OCI-LY3 (cell line): ENCODE measurements at regions not wholly inside any gene's neighbourhood (a gene's known extent, or its start where the extent isn't known, plus 50 kb on each side); places are given as distances from the start of the nearest gene placed in this dataset.
A peak's percentile ranks its signal among the peaks of the same experiment; 100 is the strongest.

ENCODE experiments used
- H2AFZ ChIP-seq: fragments of 200-600, 300-600 bp; shearing (Covaris generic); 2 replicates; pipeline ENCODE4 v1.6.0; 2014; ENCODE audit warnings: antibody characterized with exemption, low read depth, low read length
- H3K27ac ChIP-seq: fragments of 200-600, 300-600 bp; sonication (generic); 2 replicates; pipeline ENCODE4 v1.5.1; 2014; ENCODE audit warnings: mild to moderate bottlenecking, low read length, moderate library complexity, mixed read lengths
- H3K27me3 ChIP-seq: fragments of 200-600, 300-600 bp; sonication (generic); 2 replicates; pipeline ENCODE4 v1.6.1; 2014; ENCODE audit warnings: low read depth, low read length, mixed read lengths
- H3K36me3 ChIP-seq: fragments of 200-600, 300-600 bp; sonication (generic); replicated peaks from 2 replicates; pipeline ENCODE3; 2014; ENCODE audit warnings: low read depth, low read length, mixed read lengths
- H3K4me1 ChIP-seq: fragments of 300-600, 200-600 bp; sonication (generic); 2 replicates; pipeline ENCODE4 v1.6.1; 2014; ENCODE audit warnings: low read length, mixed read lengths
- H3K4me2 ChIP-seq: fragments of 200-600, 300-600 bp; sonication (generic); 2 replicates; pipeline ENCODE4 v1.6.1; 2014; ENCODE audit warnings: low read length, mixed read lengths
- H3K4me3 ChIP-seq: fragments of 300-600, 200-600 bp; sonication (generic); 2 replicates; pipeline ENCODE4 v1.5.1; 2014; ENCODE audit warnings: antibody characterized with exemption, mild to moderate bottlenecking, low read length, moderate library complexity
- H3K79me2 ChIP-seq: fragments of 300-600, 200-600 bp; shearing (Covaris generic); 2 replicates; pipeline ENCODE4 v1.6.1; 2014; ENCODE audit warnings: mild to moderate bottlenecking, low read length, mixed read lengths
- H3K9ac ChIP-seq: fragments of 300-600, 200-600 bp; shearing (Covaris generic); 2 replicates; pipeline ENCODE4 v1.6.0; 2014; ENCODE audit warnings: mild to moderate bottlenecking, low read length, moderate library complexity
- H3K9me3 ChIP-seq: fragments of 200-600, 300-600 bp; shearing (Covaris generic); 2 replicates; pipeline ENCODE4 v1.6.1; 2014; ENCODE audit warnings: low read length, mixed read lengths; ENCODE audit not compliant: insufficient read depth
- H4K20me1 ChIP-seq: fragments of 200-600, 300-600 bp; sonication (generic); 2 replicates; pipeline ENCODE4 v1.6.1; 2016; ENCODE audit warnings: low read length, mixed read lengths; ENCODE audit not compliant: insufficient read depth
- EZH2phosphoT487 ChIP-seq: fragments of 200-600 bp; shearing (Covaris generic); IDR thresholded peaks from 2 replicates; pipeline ENCODE4 v1.6.1; 2018; ENCODE audit warnings: antibody characterized with exemption, mixed run types, low read depth
- TF ChIP-seq, protein P1 (sequence below): fragments of 200-600, 300-600 bp; sonication (generic); IDR thresholded peaks from 2 replicates; pipeline ENCODE4 v1.5.1; 2014; ENCODE audit warnings: antibody characterized with exemption, low read length, low read depth

GRCh38 chr9:80085668-80086067, 513.9 kb downstream of the TLE4 start:
- Histone ChIP-seq H3K9ac (no peak overlapping the region), H3K4me1 (peaks cover 20% of the 10 kb centered on the region), H3K27ac (no peak overlapping the region)

GRCh38 chr9:80082213-80082612, 510.4 kb downstream of the TLE4 start:
- no peaks in the 10 kb centered on the region for H4K20me1 ChIP-seq

More at GRCh38 chr9:80085668-80086067, 513.9 kb downstream of the TLE4 start:
- H3K4me3 ChIP-seq, result no peak overlapping the region
- H3K79me2 ChIP-seq, result no peaks in the 10 kb centered on the region
- no peaks in the 10 kb centered on the region for H3K36me3 ChIP-seq
- no peak overlapping the region for H2AFZ ChIP-seq
- no peaks in the 10 kb centered on the region for H4K20me1 ChIP-seq
- no peak overlapping the region for H3K4me2 ChIP-seq
- H3K27me3 ChIP-seq, result no peaks in the 10 kb centered on the region
- TF ChIP-seq EZH2phosphoT487, result no peak
- TF ChIP-seq, protein P1, sequence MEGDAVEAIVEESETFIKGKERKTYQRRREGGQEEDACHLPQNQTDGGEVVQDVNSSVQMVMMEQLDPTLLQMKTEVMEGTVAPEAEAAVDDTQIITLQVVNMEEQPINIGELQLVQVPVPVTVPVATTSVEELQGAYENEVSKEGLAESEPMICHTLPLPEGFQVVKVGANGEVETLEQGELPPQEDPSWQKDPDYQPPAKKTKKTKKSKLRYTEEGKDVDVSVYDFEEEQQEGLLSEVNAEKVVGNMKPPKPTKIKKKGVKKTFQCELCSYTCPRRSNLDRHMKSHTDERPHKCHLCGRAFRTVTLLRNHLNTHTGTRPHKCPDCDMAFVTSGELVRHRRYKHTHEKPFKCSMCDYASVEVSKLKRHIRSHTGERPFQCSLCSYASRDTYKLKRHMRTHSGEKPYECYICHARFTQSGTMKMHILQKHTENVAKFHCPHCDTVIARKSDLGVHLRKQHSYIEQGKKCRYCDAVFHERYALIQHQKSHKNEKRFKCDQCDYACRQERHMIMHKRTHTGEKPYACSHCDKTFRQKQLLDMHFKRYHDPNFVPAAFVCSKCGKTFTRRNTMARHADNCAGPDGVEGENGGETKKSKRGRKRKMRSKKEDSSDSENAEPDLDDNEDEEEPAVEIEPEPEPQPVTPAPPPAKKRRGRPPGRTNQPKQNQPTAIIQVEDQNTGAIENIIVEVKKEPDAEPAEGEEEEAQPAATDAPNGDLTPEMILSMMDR, result no peak
- H3K9me3 ChIP-seq, result no peaks in the 10 kb centered on the region

DNA sequence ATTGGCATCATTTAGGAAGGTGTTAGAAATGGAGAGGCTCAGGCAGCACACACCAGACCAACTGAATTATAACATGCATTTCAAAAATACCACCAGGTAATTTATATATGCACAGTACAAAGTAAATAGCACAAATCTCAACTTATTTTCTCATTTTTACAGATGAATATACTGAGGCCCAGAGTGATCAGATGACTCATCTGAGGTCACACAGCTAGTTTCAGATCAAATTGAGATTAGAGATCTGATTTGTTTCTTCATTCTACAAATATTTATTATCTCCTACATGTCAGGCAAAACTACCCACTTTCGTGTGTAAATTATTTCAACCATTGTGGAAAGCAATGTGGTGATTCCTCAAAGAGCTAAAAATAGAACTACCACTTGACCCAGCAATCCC, 507.1 kb downstream of the TLE4 start:
- no peak overlapping the region for H3K27ac ChIP-seq
- H3K36me3 ChIP-seq, result no peaks in the 10 kb centered on the region
- H2AFZ ChIP-seq, result no peak overlapping the region
- peaks cover 19% of the 10 kb centered on the region for H3K4me1 ChIP-seq
- no peaks in the 10 kb centered on the region for H4K20me1 ChIP-seq
- H3K4me2 ChIP-seq, result no peak overlapping the region
- no peak overlapping the region for H3K9ac ChIP-seq
- no peaks in the 10 kb centered on the region for H3K9me3 ChIP-seq
- no peaks in the 10 kb centered on the region for H3K79me2 ChIP-seq
- H3K27me3 ChIP-seq, result no peaks in the 10 kb centered on the region
- H3K4me3 ChIP-seq, result no peak overlapping the region
- no peak for TF ChIP-seq EZH2phosphoT487
- TF ChIP-seq, protein P1, result no peak

More at GRCh38 chr9:80082213-80082612, 510.4 kb downstream of the TLE4 start:
- no peak overlapping the region for H3K9ac ChIP-seq
- H3K27me3 ChIP-seq, result no peaks in the 10 kb centered on the region
- H3K9me3 ChIP-seq, result no peaks in the 10 kb centered on the region
- no peak overlapping the region for H2AFZ ChIP-seq
- H3K27ac ChIP-seq, result no peak overlapping the region
- H3K4me3 ChIP-seq, result no peak overlapping the region
- H3K79me2 ChIP-seq, result no peaks in the 10 kb centered on the region
- no peak for TF ChIP-seq EZH2phosphoT487
- TF ChIP-seq, protein P1, result no peak
- H3K4me1 ChIP-seq, result peaks cover 28% of the 10 kb centered on the region
- no peaks in the 10 kb centered on the region for H3K36me3 ChIP-seq
- H3K4me2 ChIP-seq, result peak overlapping the region; percentile 51

- no peaks in the 10 kb centered on the region for H3K9me3 ChIP-seq
- H2AFZ ChIP-seq, result no peak overlapping the region
- no peak overlapping the region for H3K4me3 ChIP-seq
- no peak overlapping the region for H3K27ac ChIP-seq
- peaks cover 12% of the 10 kb centered on the region for H3K4me1 ChIP-seq
- H3K36me3 ChIP-seq, result no peaks in the 10 kb centered on the region
- no peaks in the 10 kb centered on the region for H3K27me3 ChIP-seq
- TF ChIP-seq, protein P1, result no peak
- TF ChIP-seq EZH2phosphoT487, result no peak
- H3K4me2 ChIP-seq, result no peak overlapping the region
- no peaks in the 10 kb centered on the region for H4K20me1 ChIP-seq
- H3K79me2 ChIP-seq, result no peaks in the 10 kb centered on the region
- no peak overlapping the region for H3K9ac ChIP-seq
These were observed 505.3 kb downstream of the TLE4 start for GRCh38 chr9:80077059-80077458.
